Adrenal gland (tissue), 9 donors: ENCODE measurements at regions not wholly inside any gene's neighbourhood (a gene's known extent, or its start where the extent isn't known, plus 50 kb on each side); places are given as distances from the start of the nearest gene placed in this dataset.

Source experiments
- DNase-seq, 7 donors: peaks; one replicate each; pipeline ENCODE4 v3.0.0-alpha.2; 2019 to 2020
- H3K27ac ChIP-seq, 5 donors: fragments of 200-600 bp; sonication (generic) in 4 of 5; 1 replicate in 3 of 5; 2 replicates in 2 of 5; pipeline versions ENCODE4 v1.5.1 to v1.8.0; 2016 to 2020; ENCODE audit warnings: mild to moderate bottlenecking in 1 of 5
- H3K27me3 ChIP-seq: fragments of 200-600 bp; 2 replicates; pipeline ENCODE4 v1.8.0; 2021
- H3K36me3 ChIP-seq, 2 donors: fragments of 200-600 bp; replicated peaks in 1 of 2; 1 replicate in 1 of 2; 2 replicates in 1 of 2; pipeline versions ENCODE4 v1.5.1 to v1.8.0; 2018 to 2022
- H3K4me1 ChIP-seq, 2 donors: fragments of 200-600 bp; replicated peaks in 1 of 2; 1 replicate in 1 of 2; 2 replicates in 1 of 2; pipeline versions ENCODE4 v1.5.1 to v1.8.0; 2018 to 2021
- H3K4me3 ChIP-seq, 4 donors: fragments of 200-600 bp; sonication (generic) in 3 of 4; one replicate each; pipeline ENCODE4 v1.5.1; 2016 to 2018
- H3K9me3 ChIP-seq, 3 donors: fragments of 200-600 bp; sonication (generic) in 1 of 3; replicated peaks in 1 of 3; 1 replicate in 2 of 3; 2 replicates in 1 of 3; pipeline versions ENCODE4 v1.5.1 to v1.8.0; 2016 to 2021
- POLR2A ChIP-seq, 2 donors: fragments of 450-650 bp; IDR thresholded peaks; one replicate each; pipeline ENCODE4 v1.6.1; 2017; ENCODE audit warnings: antibody characterized with exemption in 2 of 2, mild to moderate bottlenecking in 2 of 2, moderate library complexity in 1 of 2
- WGBS, 4 donors: extraction: QIAGEN DNeasy Blood & Tissue Kit in 2 of 4; methylation state at CpG; one replicate each; pipeline versions ENCODE4 v1.1.5 to v1.1.7; 2013 to 2017; 5-methylcytosine and 5-hydroxymethylcytosine counted together
- intact Hi-C, 2 donors: fragments of 100-400 bp; cut with DNase I; formaldehyde crosslinking; loops; one replicate each; pipeline versions ENCODE4 v1.14.1 to v1.15.0; 2022 to 2023
- TF ChIP-seq, protein P1 (sequence below), 6 experiments: fragments of 450-650 bp in 4 of 6; fragments of 200-600 bp in 2 of 6; sonication (generic) in 1 of 6; IDR thresholded peaks; 1 replicate in 5 of 6; 2 replicates in 1 of 6; pipeline versions ENCODE4 v1.5.1 to v1.8.0; 2016 to 2021; ENCODE audit warnings: antibody characterized with exemption in 6 of 6, mild to moderate bottlenecking in 2 of 6, moderate library complexity in 1 of 6
- donor health status: healthy with polysubstance abuse.
- donor health status: Bipolar disorder and iron deficiency.
- donor health status: DM: yes; HTN: yes; CAD: no.
- donor health status: DM: no; HTN: no; CAD: no.
- donor health status: DM: no; HTN: no; CAD: no.

DNA sequence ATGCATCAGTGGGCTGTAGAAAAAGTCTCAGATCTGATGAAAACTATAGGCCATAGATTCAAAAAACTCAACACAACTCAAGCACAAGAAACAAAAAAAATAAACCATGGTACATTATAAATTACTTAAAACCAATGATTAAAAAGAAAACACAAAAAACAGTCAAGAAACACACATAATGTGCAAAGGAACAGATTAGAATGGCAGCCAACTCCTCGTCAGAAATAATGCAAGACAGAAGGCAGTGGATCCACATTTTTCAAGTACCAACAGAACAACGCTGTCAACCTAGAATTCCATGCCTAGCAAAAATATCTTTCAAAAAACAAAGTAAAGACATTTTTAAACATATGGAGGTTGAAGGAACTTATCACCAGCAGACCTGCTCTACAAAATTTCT lies 69.7 kb downstream of the PSMB1 start:
- H3K27ac ChIP-seq, result no peak overlapping the region
- no peak for DNase-seq

DNA sequence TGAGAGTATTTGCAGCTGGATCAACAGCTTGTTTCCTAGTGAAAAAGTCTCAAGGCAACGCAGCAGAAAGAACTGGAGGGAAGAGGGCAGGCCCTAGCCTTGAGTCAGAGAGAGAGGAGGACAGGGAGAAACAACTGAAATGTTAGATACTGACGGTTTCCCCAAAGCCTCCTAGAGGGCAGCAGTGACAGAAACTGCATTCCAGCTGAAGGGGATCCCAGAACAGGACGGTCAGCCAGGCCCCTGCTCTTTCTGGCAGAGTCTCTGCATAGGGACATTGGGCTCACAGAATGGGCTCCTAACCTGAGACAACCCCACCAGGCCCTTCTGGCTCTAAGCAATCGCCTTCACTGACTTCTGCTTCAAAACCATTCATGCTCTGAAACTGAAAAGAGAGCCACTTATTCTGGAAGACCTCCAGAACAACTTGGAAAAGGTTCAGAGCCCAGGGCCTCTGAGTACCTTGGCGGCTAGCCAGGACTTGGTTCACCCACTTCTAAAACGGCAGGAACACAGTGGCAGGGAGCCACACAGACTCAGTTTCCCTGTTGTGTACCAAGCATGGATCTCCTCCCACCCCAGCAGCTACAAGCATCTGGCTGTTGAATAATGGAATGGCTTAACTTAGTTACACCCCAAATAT lies 72.9 kb downstream of the PSMB1 start:
- no peak for TF ChIP-seq POLR2A (IDR thresholded peaks at IDR 0.05)
- TF ChIP-seq, protein P1, sequence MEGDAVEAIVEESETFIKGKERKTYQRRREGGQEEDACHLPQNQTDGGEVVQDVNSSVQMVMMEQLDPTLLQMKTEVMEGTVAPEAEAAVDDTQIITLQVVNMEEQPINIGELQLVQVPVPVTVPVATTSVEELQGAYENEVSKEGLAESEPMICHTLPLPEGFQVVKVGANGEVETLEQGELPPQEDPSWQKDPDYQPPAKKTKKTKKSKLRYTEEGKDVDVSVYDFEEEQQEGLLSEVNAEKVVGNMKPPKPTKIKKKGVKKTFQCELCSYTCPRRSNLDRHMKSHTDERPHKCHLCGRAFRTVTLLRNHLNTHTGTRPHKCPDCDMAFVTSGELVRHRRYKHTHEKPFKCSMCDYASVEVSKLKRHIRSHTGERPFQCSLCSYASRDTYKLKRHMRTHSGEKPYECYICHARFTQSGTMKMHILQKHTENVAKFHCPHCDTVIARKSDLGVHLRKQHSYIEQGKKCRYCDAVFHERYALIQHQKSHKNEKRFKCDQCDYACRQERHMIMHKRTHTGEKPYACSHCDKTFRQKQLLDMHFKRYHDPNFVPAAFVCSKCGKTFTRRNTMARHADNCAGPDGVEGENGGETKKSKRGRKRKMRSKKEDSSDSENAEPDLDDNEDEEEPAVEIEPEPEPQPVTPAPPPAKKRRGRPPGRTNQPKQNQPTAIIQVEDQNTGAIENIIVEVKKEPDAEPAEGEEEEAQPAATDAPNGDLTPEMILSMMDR (IDR thresholded peaks at IDR 0.05), result peak in 4 of 6 experiments; percentile 11 to 26 (median 15)
- no peak overlapping the region for H3K4me3 ChIP-seq
- H3K4me1 ChIP-seq, result no peaks in the 10 kb centered on the region
- H3K27me3 ChIP-seq, result no peaks in the 10 kb centered on the region
- no peak overlapping the region for H3K27ac ChIP-seq
- peak in 5 of 7 donors; percentile 19 to 49 (median 22) for DNase-seq
- no peaks in the 10 kb centered on the region for H3K36me3 ChIP-seq
- intact Hi-C loops, result no loop called here
- H3K9me3 ChIP-seq, result no peaks in the 10 kb centered on the region
- 24 to 36% (median 35%) methylated on average over 3 to 6 of the region's 6 CpGs for WGBS, 4 donors

More for the DNA sequence above, 69.7 kb downstream of the PSMB1 start:
- H3K27me3 ChIP-seq, result no peaks in the 10 kb centered on the region
- H3K4me1 ChIP-seq, result no peaks in the 10 kb centered on the region
- 78 to 89% (median 81%) methylated on average over 2 of the region's 2 CpGs for WGBS, 4 donors
- no peak overlapping the region for H3K4me3 ChIP-seq
- H3K36me3 ChIP-seq, result no peaks in the 10 kb centered on the region
- TF ChIP-seq POLR2A (IDR thresholded peaks at IDR 0.05), result no peak
- TF ChIP-seq, protein P1 (IDR thresholded peaks at IDR 0.05), result no peak
- intact Hi-C loops, result no loop called here
- H3K9me3 ChIP-seq, result no peaks in the 10 kb centered on the region

- Histone ChIP-seq H3K9me3 (no peaks in the 10 kb centered on the region), H3K4me3 (no peak overlapping the region), H3K4me1 (no peaks in the 10 kb centered on the region), H3K36me3 (no peaks in the 10 kb centered on the region), H3K27ac (no peak overlapping the region), H3K27me3 (peaks cover 4% of the 10 kb centered on the region)
- DNase-seq, result peak in 2 of 7 donors; percentile 19 to 37
- WGBS, 4 donors, result 79 to 82% (median 81%) methylated on average over 6 of the region's 6 CpGs
- TF ChIP-seq, protein P1 (IDR thresholded peaks at IDR 0.05), result no peak
- TF ChIP-seq POLR2A (IDR thresholded peaks at IDR 0.05), result no peak
- intact Hi-C loops, result no loop called here
Observed at GRCh38 chr6:170476360-170476759, 76.7 kb downstream of the PSMB1 start.

GRCh38 chr6:170475118-170475517 lies 78.0 kb downstream of the PSMB1 start:
- no peak for DNase-seq
- H3K27ac ChIP-seq, result no peak overlapping the region
- H3K36me3 ChIP-seq, result no peaks in the 10 kb centered on the region
- intact Hi-C loops, result no loop called here
- H3K4me1 ChIP-seq, result no peaks in the 10 kb centered on the region
- no peaks in the 10 kb centered on the region for H3K9me3 ChIP-seq
- H3K27me3 ChIP-seq, result peaks cover 4% of the 10 kb centered on the region
- WGBS, 4 donors, result 53 to 79% (median 74%) methylated on average over 2 to 3 of the region's 3 CpGs
- TF ChIP-seq, protein P1 (IDR thresholded peaks at IDR 0.05), result no peak
- TF ChIP-seq POLR2A (IDR thresholded peaks at IDR 0.05), result no peak
- no peak overlapping the region for H3K4me3 ChIP-seq
